ENCODE measurements at regions not wholly inside any gene's neighbourhood (a gene's known extent, or its start where the extent isn't known, plus 50 kb on each side); places are given as distances from the start of the nearest gene placed in this dataset.

- H3K36me3 ChIP-seq (ENCODE audit: control insufficient read depth in 1 of 2, insufficient read depth in 2 of 2, low read length in 2 of 2): no peaks in the 10 kb centered on the region
- DNase-seq: no peak
- WGBS (ENCODE audit: extremely low coverage, insufficient coverage, insufficient read length): no CpG with 5 or more reads among the region's 1 CpG
- H2AFZ ChIP-seq (ENCODE audit: insufficient read depth, low read length, poor library complexity): no peak overlapping the region
- no peak overlapping the region for H3K4me3 ChIP-seq (ENCODE audit: low read depth, low read length)
- no peak overlapping the region for H4K12ac ChIP-seq (ENCODE audit: low read depth, low read length)
- H3K18ac ChIP-seq (ENCODE audit: low read length): no peak overlapping the region
- no peak overlapping the region for H3K4ac ChIP-seq (ENCODE audit: low read depth, low read length)
- H3K9me3 ChIP-seq (ENCODE audit: insufficient read depth, low read depth, low read length): peaks cover 2% of the 10 kb centered on the region
- H3K27ac ChIP-seq (ENCODE audit: low read depth, low read length): peak overlapping the region; percentile 43
- H2BK5ac ChIP-seq (ENCODE audit: low read depth, low read length, poor library complexity): peak overlapping the region; percentile 38
- peaks cover 13 to 21% of the 10 kb centered on the region in 2 experiments for H3K4me1 ChIP-seq (ENCODE audit: control insufficient read depth in 1 of 2, insufficient read depth in 2 of 2, low read length in 2 of 2)
- H2AK5ac ChIP-seq (ENCODE audit: low read length): no peak overlapping the region
- H3K23ac ChIP-seq (ENCODE audit: low read length): no peak overlapping the region
- no peak overlapping the region for H2BK12ac ChIP-seq (ENCODE audit: low read length)
- H3K9ac ChIP-seq (ENCODE audit: low read length): no peak overlapping the region
- no peaks in the 10 kb centered on the region for H3K27me3 ChIP-seq (ENCODE audit: insufficient read depth, low read length)
- no peak overlapping the region for H4K8ac ChIP-seq (ENCODE audit: low read depth, low read length)
- H2BK120ac ChIP-seq (ENCODE audit: insufficient read depth, low read length, poor library complexity): peak overlapping the region; percentile 68
- peaks cover 22% of the 10 kb centered on the region for H3K79me1 ChIP-seq (ENCODE audit: low read length)
- H3K4me2 ChIP-seq (ENCODE audit: low read length): no peak overlapping the region
- no peaks in the 10 kb centered on the region for H3K79me2 ChIP-seq (ENCODE audit: control insufficient read depth, insufficient read depth, low read length, poor library complexity)
- H3K14ac ChIP-seq (ENCODE audit: low read length): no peak overlapping the region
- H4K91ac ChIP-seq (ENCODE audit: low read depth, low read length): peak overlapping the region; percentile 80
Observed at GRCh38 chr10:8417631-8418030, 363.1 kb downstream of the GATA3 start.

GRCh38 chr10:8418631-8419030, 364.1 kb downstream of the GATA3 start:
- Histone ChIP-seq H3K79me2 (ENCODE audit: control insufficient read depth, insufficient read depth, low read length, poor library complexity) (no peaks in the 10 kb centered on the region), H3K79me1 (ENCODE audit: low read length) (peaks cover 19% of the 10 kb centered on the region), H4K91ac (ENCODE audit: low read depth, low read length) (no peak overlapping the region), H3K4me3 (ENCODE audit: low read depth, low read length) (no peak overlapping the region), H2BK5ac (ENCODE audit: low read depth, low read length, poor library complexity) (no peak overlapping the region), H3K14ac (ENCODE audit: low read length) (no peak overlapping the region), H3K18ac (ENCODE audit: low read length) (no peak overlapping the region), H3K4me2 (ENCODE audit: low read length) (no peak overlapping the region), H2AK5ac (ENCODE audit: low read length) (no peak overlapping the region), H3K27ac (ENCODE audit: low read depth, low read length) (peak overlapping the region; percentile 26), H3K9me3 (ENCODE audit: insufficient read depth, low read depth, low read length) (peaks cover 2% of the 10 kb centered on the region), H3K36me3 (ENCODE audit: control insufficient read depth in 1 of 2, insufficient read depth in 2 of 2, low read length in 2 of 2) (no peaks in the 10 kb centered on the region), H2BK12ac (ENCODE audit: low read length) (no peak overlapping the region), H3K4ac (ENCODE audit: low read depth, low read length) (no peak overlapping the region), H3K9ac (ENCODE audit: low read length) (no peak overlapping the region), H3K27me3 (ENCODE audit: insufficient read depth, low read length) (no peaks in the 10 kb centered on the region), H3K4me1 (ENCODE audit: control insufficient read depth in 1 of 2, insufficient read depth in 2 of 2, low read length in 2 of 2) (peaks cover 13 to 21% of the 10 kb centered on the region in 2 experiments), H2AFZ (ENCODE audit: insufficient read depth, low read length, poor library complexity) (no peak overlapping the region), H3K23ac (ENCODE audit: low read length) (no peak overlapping the region), H4K8ac (ENCODE audit: low read depth, low read length) (no peak overlapping the region), H2BK120ac (ENCODE audit: insufficient read depth, low read length, poor library complexity) (no peak overlapping the region), H4K12ac (ENCODE audit: low read depth, low read length) (no peak overlapping the region)
- WGBS (ENCODE audit: extremely low coverage, insufficient coverage, insufficient read length): no CpG with 5 or more reads among the region's 4 CpGs
- peak; percentile 44 to 71 for DNase-seq

GRCh38 chr10:8420182-8420581, 365.7 kb downstream of the GATA3 start:
- no peak overlapping the region for H2BK120ac ChIP-seq (ENCODE audit: insufficient read depth, low read length, poor library complexity)
- peak overlapping the region; percentile 51 for H4K91ac ChIP-seq (ENCODE audit: low read depth, low read length)
- no peak overlapping the region for H4K8ac ChIP-seq (ENCODE audit: low read depth, low read length)
- no peak overlapping the region for H4K12ac ChIP-seq (ENCODE audit: low read depth, low read length)
- H3K9ac ChIP-seq (ENCODE audit: low read length): no peak overlapping the region
- H3K79me1 ChIP-seq (ENCODE audit: low read length): peaks cover 19% of the 10 kb centered on the region
- no peak overlapping the region for H2BK5ac ChIP-seq (ENCODE audit: low read depth, low read length, poor library complexity)
- H3K4me3 ChIP-seq (ENCODE audit: low read depth, low read length): no peak overlapping the region
- peaks cover 13 to 21% of the 10 kb centered on the region in 2 experiments for H3K4me1 ChIP-seq (ENCODE audit: control insufficient read depth in 1 of 2, insufficient read depth in 2 of 2, low read length in 2 of 2)
- H3K27ac ChIP-seq (ENCODE audit: low read depth, low read length): no peak overlapping the region
- no peaks in the 10 kb centered on the region for H3K36me3 ChIP-seq (ENCODE audit: control insufficient read depth in 1 of 2, insufficient read depth in 2 of 2, low read length in 2 of 2)
- H3K27me3 ChIP-seq (ENCODE audit: insufficient read depth, low read length): no peaks in the 10 kb centered on the region
- peak in 1 of 2 donors; percentile 54 for DNase-seq
- H3K23ac ChIP-seq (ENCODE audit: low read length): no peak overlapping the region
- H3K79me2 ChIP-seq (ENCODE audit: control insufficient read depth, insufficient read depth, low read length, poor library complexity): no peaks in the 10 kb centered on the region
- no peak overlapping the region for H2BK12ac ChIP-seq (ENCODE audit: low read length)
- H3K18ac ChIP-seq (ENCODE audit: low read length): no peak overlapping the region
- no peak overlapping the region for H3K4me2 ChIP-seq (ENCODE audit: low read length)
- H2AK5ac ChIP-seq (ENCODE audit: low read length): no peak overlapping the region
- H2AFZ ChIP-seq (ENCODE audit: insufficient read depth, low read length, poor library complexity): no peak overlapping the region
- H3K9me3 ChIP-seq (ENCODE audit: insufficient read depth, low read depth, low read length): peaks cover 2% of the 10 kb centered on the region
- WGBS (ENCODE audit: extremely low coverage, insufficient coverage, insufficient read length): no CpG with 5 or more reads among the region's 2 CpGs
- no peak overlapping the region for H3K4ac ChIP-seq (ENCODE audit: low read depth, low read length)
- no peak overlapping the region for H3K14ac ChIP-seq (ENCODE audit: low read length)

GRCh38 chr10:8424555-8425211, 370.2 kb downstream of the GATA3 start:
- Histone ChIP-seq H3K4ac (ENCODE audit: low read depth, low read length) (no peak overlapping the region), H3K4me2 (ENCODE audit: low read length) (no peak overlapping the region), H3K27me3 (ENCODE audit: insufficient read depth, low read length) (no peaks in the 10 kb centered on the region), H2AFZ (ENCODE audit: insufficient read depth, low read length, poor library complexity) (no peak overlapping the region), H3K36me3 (ENCODE audit: control insufficient read depth in 1 of 2, insufficient read depth in 2 of 2, low read length in 2 of 2) (no peaks in the 10 kb centered on the region), H3K9me3 (ENCODE audit: insufficient read depth, low read depth, low read length) (no peaks in the 10 kb centered on the region), H4K12ac (ENCODE audit: low read depth, low read length) (no peak overlapping the region), H2BK12ac (ENCODE audit: low read length) (no peak overlapping the region), H3K27ac (ENCODE audit: low read depth, low read length) (no peak overlapping the region), H2BK5ac (ENCODE audit: low read depth, low read length, poor library complexity) (no peak overlapping the region), H3K14ac (ENCODE audit: low read length) (no peak overlapping the region), H3K4me3 (ENCODE audit: low read depth, low read length) (no peak overlapping the region), H4K8ac (ENCODE audit: low read depth, low read length) (no peak overlapping the region), H3K23ac (ENCODE audit: low read length) (no peak overlapping the region), H3K4me1 (ENCODE audit: control insufficient read depth in 1 of 2, insufficient read depth in 2 of 2, low read length in 2 of 2) (peaks cover 0 to 3% of the 10 kb centered on the region in 2 experiments), H3K9ac (ENCODE audit: low read length) (no peak overlapping the region), H2AK5ac (ENCODE audit: low read length) (no peak overlapping the region), H3K18ac (ENCODE audit: low read length) (no peak overlapping the region), H3K79me2 (ENCODE audit: control insufficient read depth, insufficient read depth, low read length, poor library complexity) (no peaks in the 10 kb centered on the region), H3K79me1 (ENCODE audit: low read length) (peaks cover 7% of the 10 kb centered on the region), H4K91ac (ENCODE audit: low read depth, low read length) (no peak overlapping the region), H2BK120ac (ENCODE audit: insufficient read depth, low read length, poor library complexity) (no peak overlapping the region)
- no peak for DNase-seq
- WGBS (ENCODE audit: extremely low coverage, insufficient coverage, insufficient read length): no CpG with 5 or more reads among the region's 3 CpGs
